IMR-90 (cell line): ENCODE measurements at regions not wholly inside any gene's neighbourhood (a gene's known extent, or its start where the extent isn't known, plus 50 kb on each side); places are given as distances from the start of the nearest gene placed in this dataset.

Source experiments
- ATAC-seq: fragments of 200-7000 bp; cut with Tn5 transposase; 2 replicates; pipeline ENCODE4 v1.9.1; 2020; ENCODE audit warnings: low read depth, mild to moderate bottlenecking, moderate library complexity
- BruUV-seq: library from RNA; stranded (reverse); fragments of 400-500 nt; replicated peaks from 2 replicates; lab custom pipeline; 2021; lab: Mats Ljungman, UMichigan
- CTCF ChIA-PET: fragments of 300-600 bp; formaldehyde crosslinking; extraction: SDS; loops from one replicate; lab custom pipeline; 2021; ENCODE audit warnings: antibody characterized with exemption; lab: Yijun Ruan, JAX
- POLR2A ChIA-PET: fragments of 300-600 bp; sonication (Branson Sonifier 250); formaldehyde crosslinking; loops from one replicate; lab custom pipeline; 2022; ENCODE audit warnings: antibody characterized with exemption; ENCODE audit not compliant: unreplicated experiment; lab: Charles Lee
- DNase-seq: peaks from one replicate; pipeline ENCODE4 v3.0.0; 2013
- H2AFZ ChIP-seq: replicated peaks from 2 replicates; pipeline ENCODE3; 2013; ENCODE audit warnings: low read length, mild to moderate bottlenecking; ENCODE audit not compliant: poor library complexity
- H2AK5ac ChIP-seq: 2 replicates; pipeline ENCODE4 v1.6.1; 2013; ENCODE audit warnings: low read depth, low read length, inconsistent platforms
- H2AK9ac ChIP-seq: replicated peaks from 2 replicates; pipeline ENCODE3; 2013; ENCODE audit warnings: mild to moderate bottlenecking, low read depth, low read length, moderate library complexity; ENCODE audit not compliant: poor library complexity
- H2BK120ac ChIP-seq: 2 replicates; pipeline ENCODE4 v1.6.1; 2013; ENCODE audit warnings: low read depth, low read length, inconsistent platforms
- H2BK15ac ChIP-seq: 3 replicates; pipeline ENCODE4 v1.6.1; 2013; ENCODE audit warnings: low read depth, low read length, inconsistent platforms
- H2BK20ac ChIP-seq: 2 replicates; pipeline ENCODE4 v1.6.1; 2013; ENCODE audit warnings: low read depth, mild to moderate bottlenecking, inconsistent platforms, low read length, moderate library complexity
- H2BK5ac ChIP-seq: 2 replicates; pipeline ENCODE4 v1.6.1; 2013; ENCODE audit warnings: mild to moderate bottlenecking, low read depth, low read length, inconsistent platforms; ENCODE audit not compliant: poor library complexity, severe bottlenecking
- H3K14ac ChIP-seq: replicated peaks from 2 replicates; pipeline ENCODE4 v1.6.1; 2013; ENCODE audit warnings: low read depth, low read length, inconsistent platforms
- H3K18ac ChIP-seq: 2 replicates; pipeline ENCODE4 v1.6.1; 2013; ENCODE audit warnings: low read depth, low read length, control low read depth
- H3K23ac ChIP-seq: 2 replicates; pipeline ENCODE4 v1.6.1; 2013; ENCODE audit warnings: low read depth, low read length, inconsistent platforms
- H3K27ac ChIP-seq: 2 replicates; pipeline ENCODE4 v1.5.1; 2013; ENCODE audit warnings: mild to moderate bottlenecking, control low read depth, low read length; ENCODE audit not compliant: insufficient read depth
- H3K27me3 ChIP-seq: 2 replicates; pipeline ENCODE4 v1.6.1; 2013; ENCODE audit warnings: low read length; ENCODE audit not compliant: control insufficient read depth, insufficient read depth
- H3K36me3 ChIP-seq: 2 replicates; pipeline ENCODE4 v1.6.1; 2013; ENCODE audit warnings: low read length, mixed read lengths; ENCODE audit not compliant: control insufficient read depth, insufficient read depth
- H3K4ac ChIP-seq: 2 replicates; pipeline ENCODE4 v1.6.1; 2013; ENCODE audit warnings: low read depth, low read length, inconsistent platforms
- H3K4me1 ChIP-seq: 2 replicates; pipeline ENCODE4 v1.6.1; 2013; ENCODE audit warnings: low read length, mixed read lengths; ENCODE audit not compliant: control insufficient read depth, insufficient read depth
- H3K4me2 ChIP-seq: 2 replicates; pipeline ENCODE4 v1.6.1; 2013; ENCODE audit warnings: low read depth, mild to moderate bottlenecking, control low read depth, low read length, moderate library complexity
- H3K4me3 ChIP-seq: 2 replicates; pipeline ENCODE4 v1.5.1; 2013; ENCODE audit warnings: low read depth, mild to moderate bottlenecking, control low read depth, low read length, moderate library complexity; ENCODE audit not compliant: insufficient read depth
- H3K56ac ChIP-seq: 2 replicates; pipeline ENCODE4 v1.6.1; 2013; ENCODE audit warnings: low read length, inconsistent platforms; ENCODE audit not compliant: insufficient read depth; ENCODE audit errors: extremely low read depth
- H3K79me1 ChIP-seq, 2 experiments: 2 replicates each; pipeline ENCODE4 v1.6.1; 2013; ENCODE audit warnings: low read length in 2 of 2, inconsistent platforms in 1 of 2, low read depth in 1 of 2
- H3K9ac ChIP-seq: 2 replicates; pipeline ENCODE4 v1.6.1; 2013; ENCODE audit warnings: low read depth, low read length, control low read depth
- H3K9me1 ChIP-seq: 2 replicates; pipeline ENCODE4 v1.6.1; 2013; ENCODE audit warnings: low read length, inconsistent platforms; ENCODE audit not compliant: insufficient read depth
- H3K9me3 ChIP-seq: 2 replicates; pipeline ENCODE4 v1.6.1; 2013; ENCODE audit warnings: low read length; ENCODE audit not compliant: control insufficient read depth, insufficient read depth
- H4K20me1 ChIP-seq: 2 replicates; pipeline ENCODE4 v1.6.1; 2013; ENCODE audit warnings: low read length, inconsistent platforms; ENCODE audit not compliant: insufficient read depth
- H4K5ac ChIP-seq: 2 replicates; pipeline ENCODE4 v1.6.1; 2013; ENCODE audit warnings: mild to moderate bottlenecking, low read depth, low read length, control low read depth
- H4K8ac ChIP-seq, 2 experiments: 2 replicates each; pipeline ENCODE4 v1.6.1; 2013; ENCODE audit warnings: low read depth in 2 of 2, low read length in 2 of 2, control low read depth in 1 of 2, inconsistent platforms in 1 of 2
- H4K91ac ChIP-seq: 2 replicates; pipeline ENCODE4 v1.6.1; 2013; ENCODE audit warnings: low read depth, low read length, inconsistent platforms; ENCODE audit not compliant: insufficient read depth
- BHLHE40 ChIP-seq: fragments of 150-350 bp; IDR thresholded peaks from 2 replicates; pipeline ENCODE4 v1.6.1; 2016; ENCODE audit warnings: mild to moderate bottlenecking, low read depth, low read length
- CEBPB ChIP-seq: IDR thresholded peaks from 2 replicates; pipeline ENCODE4 v1.6.1; 2012; ENCODE audit warnings: low read depth, low read length, improper control_type of control experiment
- CHD1 ChIP-seq: IDR thresholded peaks from 2 replicates; pipeline ENCODE4 v1.6.1; 2012; ENCODE audit warnings: low read depth, low read length, improper control_type of control experiment
- ELK1 ChIP-seq: fragments of 150-350 bp; IDR thresholded peaks from 2 replicates; pipeline ENCODE4 v1.6.1; 2016; ENCODE audit warnings: low read depth, mild to moderate bottlenecking, low read length, moderate library complexity, borderline replicate concordance
- FOS ChIP-seq: fragments of 150-350 bp; IDR thresholded peaks from 2 replicates; pipeline ENCODE4 v1.6.1; 2016; ENCODE audit warnings: low read depth, low read length
- MAFK ChIP-seq: IDR thresholded peaks from 2 replicates; pipeline ENCODE4 v1.6.1; 2012; ENCODE audit warnings: low read depth, low read length, improper control_type of control experiment
- MAZ ChIP-seq: IDR thresholded peaks from 2 replicates; pipeline ENCODE4 v1.6.1; 2012; ENCODE audit warnings: low read depth, mild to moderate bottlenecking, low read length, improper control_type of control experiment, moderate library complexity, borderline replicate concordance
- MXI1 ChIP-seq: IDR thresholded peaks from 2 replicates; pipeline ENCODE4 v1.6.1; 2012; ENCODE audit warnings: low read depth, mild to moderate bottlenecking, low read length, moderate library complexity, borderline replicate concordance
- NFE2L2 ChIP-seq: fragments of 150-350 bp; IDR thresholded peaks from 2 replicates; pipeline ENCODE4 v1.6.1; 2016; ENCODE audit warnings: low read depth, mild to moderate bottlenecking, low read length
- RAD21 ChIP-seq: IDR thresholded peaks from 2 replicates; pipeline ENCODE4 v1.6.1; 2012; ENCODE audit warnings: low read length, improper control_type of control experiment
- RCOR1 ChIP-seq: IDR thresholded peaks from 2 replicates; pipeline ENCODE4 v1.6.1; 2012; ENCODE audit warnings: mild to moderate bottlenecking, low read length, improper control_type of control experiment; ENCODE audit not compliant: insufficient replicate concordance
- RFX5 ChIP-seq: IDR thresholded peaks from 2 replicates; pipeline ENCODE4 v1.8.0; 2012; ENCODE audit warnings: low read depth, mild to moderate bottlenecking, low read length, moderate library complexity
- SMC3 ChIP-seq: fragments of 150-350 bp; IDR thresholded peaks from 2 replicates; pipeline ENCODE4 v1.6.1; 2016; ENCODE audit warnings: low read depth, mild to moderate bottlenecking, antibody characterized with exemption, low read length, moderate library complexity
- USF2 ChIP-seq: fragments of 150-350 bp; IDR thresholded peaks from 2 replicates; pipeline ENCODE4 v1.6.1; 2017; ENCODE audit warnings: mild to moderate bottlenecking, antibody characterized with exemption, low read length, low read depth
- WGBS, 2 experiments: methylation state at CpG; one replicate each; pipeline versions ENCODE4 v1.1.5 to v1.1.7; 2013; ENCODE audit warnings: missing lambda C conversion rate in 2 of 2; ENCODE audit not compliant: insufficient read length in 1 of 2; ENCODE audit errors: extremely low coverage in 2 of 2; 5-methylcytosine and 5-hydroxymethylcytosine counted together
- dilution Hi-C: fragments of 300-500 bp; cut with HindIII; formaldehyde crosslinking; loops from one replicate; pipeline ENCODE4 v1.14.3; 2018; ENCODE audit warnings: low sequenced_read_pairs; ENCODE audit not compliant: unreplicated experiment
- in situ Hi-C: fragments of 300-500 bp; cut with MboI; formaldehyde crosslinking; loops from 3 replicates; pipeline ENCODE4 v1.14.3; 2019; ENCODE audit warnings: low sequenced_read_pairs, inconsistent platforms, mixed read lengths
- intact Hi-C: fragments of 100-400 bp; cut with micrococcal nuclease; formaldehyde crosslinking; loops from 2 replicates; pipeline ENCODE4 v1.10.0; 2022
- TF ChIP-seq, protein P1 (sequence below): conservative IDR thresholded peaks from 2 replicates; pipeline ENCODE4 v1.5.1; 2012; ENCODE audit warnings: mild to moderate bottlenecking, low read depth, low read length, improper control_type of control experiment

DNA sequence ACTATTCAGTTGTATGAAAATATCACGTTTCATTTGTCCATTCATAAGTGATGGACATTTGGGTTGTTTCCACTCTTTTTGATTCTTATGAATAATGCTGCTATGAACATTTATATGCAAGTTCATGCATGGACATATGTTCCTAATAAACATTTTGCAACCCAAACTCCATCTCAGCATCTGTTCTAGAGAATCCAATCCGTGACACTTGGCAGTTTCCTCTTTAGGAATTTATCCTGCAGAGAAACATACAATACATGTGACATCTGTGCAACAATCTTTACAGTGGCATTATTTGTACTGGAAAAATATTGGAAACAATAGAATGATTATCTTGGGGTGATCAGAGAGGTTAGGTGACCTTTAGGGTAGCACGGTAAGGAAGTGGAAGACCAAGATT is 290.8 kb upstream of the SRRM4 start:
- DNase-seq (no peak), ATAC-seq (no peak)
- H4K91ac ChIP-seq: no peak overlapping the region
- H3K4me2 ChIP-seq: no peak overlapping the region
- H4K5ac ChIP-seq: no peak overlapping the region
- no peak overlapping the region for H2AFZ ChIP-seq
- no peak overlapping the region for H4K8ac ChIP-seq
- no peak overlapping the region for H3K4me3 ChIP-seq
- intact Hi-C loops (no loop called here), dilution Hi-C loops (no loop called here), in situ Hi-C loops (no loop called here)
- H3K14ac ChIP-seq: no peak overlapping the region
- no peaks in the 10 kb centered on the region for H4K20me1 ChIP-seq
- TF ChIP-seq CEBPB (no peak), FOS (no peak), CHD1 (no peak), NFE2L2 (no peak), RCOR1 (no peak), RAD21 (no peak), MXI1 (no peak), MAFK (no peak), ELK1 (no peak), SMC3 (no peak), RFX5 (no peak), BHLHE40 (no peak), USF2 (no peak), MAZ (no peak)
- TF ChIP-seq, protein P1, sequence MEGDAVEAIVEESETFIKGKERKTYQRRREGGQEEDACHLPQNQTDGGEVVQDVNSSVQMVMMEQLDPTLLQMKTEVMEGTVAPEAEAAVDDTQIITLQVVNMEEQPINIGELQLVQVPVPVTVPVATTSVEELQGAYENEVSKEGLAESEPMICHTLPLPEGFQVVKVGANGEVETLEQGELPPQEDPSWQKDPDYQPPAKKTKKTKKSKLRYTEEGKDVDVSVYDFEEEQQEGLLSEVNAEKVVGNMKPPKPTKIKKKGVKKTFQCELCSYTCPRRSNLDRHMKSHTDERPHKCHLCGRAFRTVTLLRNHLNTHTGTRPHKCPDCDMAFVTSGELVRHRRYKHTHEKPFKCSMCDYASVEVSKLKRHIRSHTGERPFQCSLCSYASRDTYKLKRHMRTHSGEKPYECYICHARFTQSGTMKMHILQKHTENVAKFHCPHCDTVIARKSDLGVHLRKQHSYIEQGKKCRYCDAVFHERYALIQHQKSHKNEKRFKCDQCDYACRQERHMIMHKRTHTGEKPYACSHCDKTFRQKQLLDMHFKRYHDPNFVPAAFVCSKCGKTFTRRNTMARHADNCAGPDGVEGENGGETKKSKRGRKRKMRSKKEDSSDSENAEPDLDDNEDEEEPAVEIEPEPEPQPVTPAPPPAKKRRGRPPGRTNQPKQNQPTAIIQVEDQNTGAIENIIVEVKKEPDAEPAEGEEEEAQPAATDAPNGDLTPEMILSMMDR: no peak
- no peak overlapping the region for H2AK9ac ChIP-seq
- H2BK120ac ChIP-seq: no peak overlapping the region
- H2BK15ac ChIP-seq: no peak overlapping the region
- no CpG with 5 or more reads among the region's 3 CpGs for WGBS, 2 experiments
- no peaks in the 10 kb centered on the region for H3K4me1 ChIP-seq
- no peaks in the 10 kb centered on the region for H3K9me1 ChIP-seq
- no peak overlapping the region for H3K27ac ChIP-seq
- H2AK5ac ChIP-seq: no peak overlapping the region
- peaks cover 12% of the 10 kb centered on the region for H3K9me3 ChIP-seq
- no peaks in the 10 kb centered on the region for H3K79me1 ChIP-seq
- H3K36me3 ChIP-seq: no peaks in the 10 kb centered on the region
- H3K9ac ChIP-seq: no peak overlapping the region
- H3K23ac ChIP-seq: no peak overlapping the region
- CTCF ChIA-PET: no interaction called here
- no peak overlapping the region for H2BK20ac ChIP-seq
- H3K27me3 ChIP-seq: no peaks in the 10 kb centered on the region
- no peak overlapping the region for H3K56ac ChIP-seq
- H3K18ac ChIP-seq: no peak overlapping the region
- POLR2A ChIA-PET: no interaction called here
- no peak overlapping the region for H3K4ac ChIP-seq
- no peak overlapping the region for H2BK5ac ChIP-seq
- BruUV-seq: no TSS peak
